HG03571 (cell line): ENCODE measurements at regions not wholly inside any gene's neighbourhood (a gene's known extent, or its start where the extent isn't known, plus 50 kb on each side); places are given as distances from the start of the nearest gene placed in this dataset.
"Not testable (repeated sequence)": the region's sequence is repeated elsewhere in the genome, so short reads cannot be mapped to it uniquely, and the experiment has no call there.

ENCODE experiments used
- ATAC-seq: cut with Tn5 transposase; IDR thresholded peaks from one replicate; pipeline ENCODE4 v1.9.1; 2021; ENCODE audit not compliant: unreplicated experiment

DNA sequence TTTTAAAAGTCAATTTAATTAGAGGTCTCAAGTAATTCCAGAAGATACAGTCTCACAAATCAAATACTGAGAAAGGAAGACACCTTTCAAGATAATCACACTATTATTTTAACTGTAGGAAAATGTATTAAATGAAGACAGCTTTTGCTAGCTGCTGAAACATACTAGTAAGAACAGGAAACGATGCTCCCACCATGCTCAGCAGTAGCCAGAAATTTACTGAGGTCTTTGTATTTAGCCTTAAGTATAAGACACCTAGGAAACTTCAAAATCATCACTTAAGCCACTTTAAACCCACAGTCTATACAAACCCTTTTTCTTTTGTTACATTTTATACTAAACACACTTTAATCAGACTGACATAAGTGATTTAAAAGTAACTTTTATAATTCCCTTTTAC, 72.7 kb upstream of the NPIPB12 start:
- not testable (repeated sequence) for ATAC-seq

DNA sequence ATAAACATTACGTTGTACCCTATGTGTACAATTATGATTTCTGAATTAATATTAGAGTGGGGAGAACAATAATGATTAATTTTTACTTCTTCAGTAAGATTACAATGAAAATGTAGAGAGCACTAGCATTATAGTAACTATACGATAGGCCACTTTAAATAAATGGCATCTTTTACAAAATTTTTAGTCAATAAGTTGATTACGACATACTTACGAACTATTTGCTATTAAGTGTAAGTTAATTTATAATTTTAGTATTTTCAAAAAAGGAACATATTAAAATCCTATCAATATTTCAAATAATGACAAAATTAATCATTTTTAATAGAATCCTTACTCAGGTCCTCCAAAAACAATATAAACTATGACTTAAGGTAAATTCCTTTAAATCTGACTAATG, 75.6 kb upstream of the NPIPB12 start:
- not testable (repeated sequence) for ATAC-seq

GRCh38 chr16:29591919-29592318, 71.1 kb upstream of the SPN start:
- not testable (repeated sequence) for ATAC-seq

- ATAC-seq: peak; percentile 44
These were observed 68.7 kb upstream of the SPN start for GRCh38 chr16:29594269-29594925.

DNA sequence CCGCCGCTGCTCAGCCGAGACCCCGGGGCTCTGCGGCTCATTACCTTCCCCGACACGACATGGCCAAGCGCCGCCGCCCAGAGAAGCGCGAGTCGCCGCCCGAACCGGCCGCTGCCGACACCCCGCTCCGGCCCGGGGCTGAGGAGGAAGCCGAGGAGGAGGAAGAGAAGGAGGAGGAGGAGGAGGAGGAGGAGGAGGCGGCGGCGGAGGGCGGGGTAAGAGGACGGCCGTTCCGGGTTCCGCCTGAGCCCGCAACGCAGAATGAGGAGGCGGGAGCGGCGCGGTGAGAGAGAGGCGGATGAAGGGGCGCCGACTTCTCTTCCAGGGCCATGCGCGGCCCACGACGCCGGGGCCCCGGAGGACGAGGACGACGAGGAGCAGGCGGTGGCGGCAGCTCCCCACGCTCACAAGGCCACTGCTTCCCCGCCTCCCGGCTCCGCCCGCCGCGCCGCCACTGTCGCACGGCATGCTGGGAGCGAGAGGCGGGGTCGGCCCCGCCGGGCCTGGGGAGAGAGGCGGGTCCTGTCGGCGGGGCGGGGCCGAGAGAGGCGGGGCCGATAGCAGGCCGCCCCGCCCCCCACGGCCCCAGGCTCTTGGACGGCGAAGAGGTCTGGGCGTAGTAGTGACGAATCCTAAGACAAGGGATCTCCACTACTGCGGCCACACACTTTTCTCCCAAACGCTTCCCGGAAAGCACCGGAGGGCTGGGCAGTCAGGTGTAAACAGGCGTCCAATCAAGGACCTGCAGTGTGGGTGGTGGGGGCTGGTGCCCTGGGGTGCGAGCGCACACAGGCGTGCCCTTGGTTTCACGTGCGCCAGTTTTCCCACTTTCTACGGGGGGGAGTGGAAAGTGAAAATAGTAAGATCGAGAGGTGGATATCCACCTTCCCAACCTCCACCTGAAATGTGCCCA, 67.9 kb upstream of the SPN start:
- peak; percentile 59 for ATAC-seq

DNA sequence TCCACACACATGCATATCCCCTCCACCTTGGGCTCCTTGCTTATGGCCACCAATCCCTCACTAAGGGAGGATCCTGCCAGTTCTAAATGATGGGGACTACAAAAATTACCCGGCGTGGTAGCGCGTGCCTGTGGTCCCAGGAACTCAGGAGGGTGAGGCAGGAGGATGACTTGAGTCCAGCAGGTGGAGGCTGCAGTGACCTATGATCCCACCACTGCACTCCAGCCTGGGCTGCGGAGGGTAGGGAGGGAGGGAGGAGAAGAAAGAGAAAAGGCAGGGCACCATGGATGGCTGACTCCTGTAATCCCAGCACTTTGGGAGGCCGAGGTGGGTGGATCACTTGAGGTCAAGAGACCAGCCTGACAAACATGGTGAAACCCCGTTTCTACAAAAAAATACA, 66.0 kb upstream of the SPN start:
- ATAC-seq: not testable (repeated sequence)

GRCh38 chr16:29600111-29601000, 62.7 kb upstream of the SPN start:
- not testable (repeated sequence) for ATAC-seq

- not testable (repeated sequence) for ATAC-seq
These were observed 60.8 kb upstream of the SPN start for GRCh38 chr16:29602247-29602625.

- ATAC-seq: not testable (repeated sequence)
These were observed 60.4 kb upstream of the SPN start for GRCh38 chr16:29602683-29603088.

DNA sequence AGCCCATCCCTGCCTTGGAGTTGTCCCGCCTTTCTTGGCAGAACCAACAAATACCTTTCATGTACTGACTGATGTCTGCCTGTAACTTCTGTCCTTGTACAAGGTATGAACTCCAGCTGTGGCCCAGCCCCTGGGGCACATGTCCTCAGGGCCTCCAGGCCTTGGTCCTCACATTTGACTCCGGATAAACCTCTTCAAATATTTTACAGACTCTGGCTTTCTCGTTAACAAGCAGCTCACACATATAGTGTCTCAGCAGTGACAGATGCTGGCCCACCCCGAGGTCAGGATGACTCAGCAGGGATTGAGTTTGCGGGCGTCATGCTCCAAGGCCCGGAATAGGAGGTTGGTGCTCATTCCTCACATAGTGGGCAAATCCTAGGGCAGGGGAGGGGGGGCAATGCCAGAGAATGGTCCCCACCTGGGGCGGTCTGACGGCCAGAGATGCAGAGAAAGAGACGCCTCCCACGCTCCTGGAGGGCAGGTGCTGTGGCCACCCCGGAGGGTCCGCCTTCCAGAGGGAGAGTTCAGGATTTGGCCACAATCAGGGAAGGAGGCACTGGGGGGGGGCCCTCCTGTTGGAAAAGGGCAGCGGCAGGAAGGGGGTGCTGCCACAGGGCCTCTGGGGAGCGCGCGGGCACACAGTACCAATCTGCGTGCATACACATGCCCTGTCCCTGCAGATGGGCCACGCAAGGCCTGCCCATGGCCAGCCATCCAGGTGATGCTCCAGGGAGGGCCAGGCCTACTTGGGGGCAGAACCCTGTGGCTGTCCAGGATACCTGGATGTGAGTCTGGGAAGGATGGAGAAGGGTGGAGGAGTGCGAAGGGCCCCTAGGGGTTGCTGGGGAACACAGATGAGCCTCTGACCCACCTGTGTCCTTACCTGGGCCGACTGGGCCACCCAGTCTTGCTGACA, 58.2 kb upstream of the SPN start:
- not testable (repeated sequence) for ATAC-seq

DNA sequence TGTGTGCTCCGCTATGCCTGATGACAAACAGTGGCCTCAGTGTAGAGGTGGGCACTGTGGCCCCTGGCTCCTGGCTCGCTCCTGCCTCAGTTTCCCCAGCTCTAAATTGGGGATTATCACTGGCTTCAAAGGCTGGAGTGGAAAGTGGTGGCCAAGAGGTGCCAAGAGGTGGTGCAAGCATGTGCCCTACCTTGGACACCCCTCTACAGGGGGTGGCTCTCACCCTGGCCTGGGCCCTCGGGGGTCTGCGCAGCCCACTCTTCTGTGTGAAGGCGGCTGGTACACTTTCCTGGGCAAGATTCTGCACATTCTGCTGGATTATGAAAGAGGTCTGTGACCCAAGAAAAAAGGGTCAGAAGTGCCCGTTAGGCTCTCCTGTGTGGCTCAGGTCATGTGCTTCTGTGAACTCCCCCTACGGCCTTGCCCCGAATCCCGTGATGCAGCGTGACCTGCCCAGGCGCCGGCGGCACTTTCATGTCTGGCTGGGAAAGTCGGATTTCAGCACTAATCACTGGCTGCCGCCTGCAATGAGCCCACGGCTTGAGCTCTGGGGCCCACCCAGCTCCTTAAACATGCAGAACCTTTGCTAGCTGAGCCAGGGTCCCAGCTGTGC, 57.3 kb upstream of the SPN start:
- ATAC-seq: not testable (repeated sequence)

DNA sequence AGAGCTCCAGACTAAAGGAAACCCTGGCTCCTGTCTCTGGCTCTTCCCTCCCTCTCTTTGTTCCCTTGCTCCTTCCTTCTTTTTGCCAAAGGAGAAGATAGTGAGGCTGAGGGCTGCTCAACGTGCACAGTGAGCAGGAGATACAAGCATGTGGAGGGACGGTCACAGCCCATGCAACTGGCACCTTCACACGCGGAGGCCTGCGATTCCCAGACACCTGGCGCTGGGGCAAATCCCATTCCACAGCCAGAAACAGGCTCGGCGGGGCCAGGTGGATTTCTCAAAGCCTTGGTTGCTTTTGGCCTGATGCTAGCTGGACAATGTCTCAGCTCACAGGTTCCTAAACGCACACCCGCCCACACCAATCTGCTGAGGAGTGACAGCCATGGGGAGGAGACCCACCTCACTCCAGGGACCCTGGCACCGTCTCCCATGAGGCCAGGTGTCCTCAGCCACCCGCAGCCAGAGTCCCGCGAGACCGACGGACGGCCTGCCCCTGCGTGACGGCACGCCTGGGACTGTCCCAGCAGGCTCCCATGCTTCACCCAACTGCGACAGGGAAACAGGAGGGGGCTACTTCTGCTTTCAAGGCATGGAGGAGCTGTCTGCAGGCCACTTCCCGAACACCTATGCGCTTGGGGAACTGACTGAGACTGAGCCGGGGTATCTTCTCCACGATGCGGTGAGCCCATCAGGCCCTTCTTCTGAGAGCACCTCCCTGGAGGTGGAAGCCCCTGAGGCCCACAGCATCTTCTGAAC, 56.2 kb upstream of the SPN start:
- ATAC-seq: not testable (repeated sequence)

- ATAC-seq: not testable (repeated sequence)
These were observed 55.6 kb upstream of the SPN start for GRCh38 chr16:29607428-29607823.

DNA sequence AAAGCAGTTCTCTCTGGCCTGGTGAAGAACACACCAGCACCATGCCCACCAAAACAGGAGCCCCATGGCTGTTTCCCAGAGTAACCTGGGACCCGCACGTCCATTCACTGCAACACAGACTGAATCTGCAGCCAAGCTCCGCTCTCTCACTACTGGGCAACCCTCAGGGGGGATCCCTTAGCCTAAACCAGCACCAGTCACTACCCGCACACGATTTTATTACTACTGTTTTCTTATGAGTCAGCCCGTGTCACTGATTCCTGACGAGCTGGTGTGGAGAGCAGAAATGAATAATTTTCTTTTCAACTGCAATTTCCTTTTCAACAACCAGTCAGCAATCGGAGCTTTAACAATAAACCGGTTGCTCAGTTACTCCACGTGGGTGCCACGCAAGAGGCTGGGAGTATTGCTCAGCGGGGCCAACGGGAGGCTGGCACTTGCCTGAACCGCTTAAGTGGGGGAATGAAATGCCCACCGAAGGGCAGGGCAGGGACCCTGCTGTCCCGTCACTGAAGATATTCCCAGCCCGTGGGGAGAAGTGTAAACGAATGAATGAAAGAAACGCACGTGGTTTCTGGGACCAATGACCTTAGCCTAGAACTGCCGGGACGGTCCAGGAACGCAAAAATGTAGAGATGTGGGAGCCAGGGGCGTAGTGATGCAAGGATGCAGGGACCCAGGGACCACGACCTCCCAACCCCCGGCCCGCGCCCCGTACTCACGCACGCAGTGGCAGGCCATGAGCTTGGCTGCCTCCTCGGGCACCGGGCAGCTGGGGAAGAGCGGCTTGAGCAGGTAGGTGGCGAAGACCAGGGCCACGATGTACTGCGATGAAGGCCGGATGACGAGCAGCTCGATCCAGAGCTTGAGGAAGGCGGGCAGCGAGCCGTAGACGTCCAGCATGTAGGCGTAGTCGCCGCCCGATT, 50.4 kb upstream of the SPN start:
- ATAC-seq: peak; percentile 47
